HepG2 (cell line): ENCODE measurements at regions not wholly inside any gene's neighbourhood (a gene's known extent, or its start where the extent isn't known, plus 50 kb on each side); places are given as distances from the start of the nearest gene placed in this dataset.

Experiments
- ATAC-seq: fragments of 200-7000 bp; cut with Tn5 transposase; 3 replicates; pipeline ENCODE4 v1.9.1; 2020; ENCODE audit warnings: mild to moderate bottlenecking, moderate library complexity
- BruUV-seq: library from RNA; stranded (reverse); fragments of 400-500 nt; replicated peaks from 2 replicates; lab custom pipeline; 2021; lab: Mats Ljungman, UMichigan
- CTCF ChIA-PET: fragments of 300-600 bp; formaldehyde crosslinking; extraction: SDS; loops from one replicate; lab custom pipeline; 2021; ENCODE audit warnings: low total read pairs, inconsistent platforms, low intra/inter-chr PET ratio; lab: Yijun Ruan, JAX
- POLR2A ChIA-PET: fragments of 350-600 bp; sonication (Branson Sonifier 250); formaldehyde crosslinking; loops from one replicate; lab custom pipeline; 2020; ENCODE audit warnings: antibody characterized with exemption, inconsistent platforms; lab: Yijun Ruan, JAX
- DNase-seq: peaks from one replicate; pipeline ENCODE4 v3.0.0-alpha.2; 2015; ENCODE audit warnings: low spot score
- FAIRE-seq: peaks from 3 replicates; lab custom pipeline; 2011; peaks lifted over from hg19 to GRCh38; lab: Jason Lieb, UNC
- H2AFZ ChIP-seq: one replicate; pipeline ENCODE4 v1.6.1; 2011; ENCODE audit warnings: low read length, inconsistent platforms
- H3K27ac ChIP-seq: fragments of 300-600 bp; 3 replicates; pipeline ENCODE4 v1.8.0; 2011; ENCODE audit warnings: mixed run types, mild to moderate bottlenecking, mixed read lengths, low read length, inconsistent platforms; ENCODE audit not compliant: insufficient read depth; ENCODE audit errors: extremely low read length
- H3K27me3 ChIP-seq, 2 experiments: fragments of 200-600 bp in 1 of 2; 2 replicates in 1 of 2; 3 replicates in 1 of 2; pipeline versions ENCODE4 v1.6.0 to v1.8.0; 2011; ENCODE audit warnings: low read length in 2 of 2, mild to moderate bottlenecking in 2 of 2, moderate library complexity in 2 of 2, inconsistent platforms in 1 of 2; ENCODE audit not compliant: insufficient read depth in 2 of 2, control insufficient read depth in 1 of 2
- H3K36me3 ChIP-seq, 2 experiments: fragments of 200-600 bp in 1 of 2; replicated peaks in 1 of 2; 2 replicates in 1 of 2; 3 replicates in 1 of 2; pipeline versions ENCODE4 v1.5.1 to v1.8.0; 2011; ENCODE audit warnings: low read length in 2 of 2, inconsistent platforms in 1 of 2; ENCODE audit not compliant: insufficient read depth in 2 of 2, control insufficient read depth in 1 of 2
- H3K4me1 ChIP-seq: 2 replicates; pipeline ENCODE4 v1.5.1; 2012; ENCODE audit warnings: low read length, inconsistent platforms; ENCODE audit not compliant: insufficient read depth
- H3K4me2 ChIP-seq: 2 replicates; pipeline ENCODE4 v1.6.0; 2011; ENCODE audit warnings: low read depth, low read length, inconsistent platforms
- H3K4me3 ChIP-seq, 3 experiments: fragments of 200-600 bp in 1 of 3; sonication (generic), shearing (Covaris generic) in 1 of 3; replicated peaks in 1 of 3; 2 replicates each; pipeline ENCODE4 v1.5.1; 2011 to 2016; ENCODE audit warnings: low read length in 3 of 3, inconsistent platforms in 2 of 3, low read depth in 2 of 3, mild to moderate bottlenecking in 2 of 3, control low read depth in 1 of 3, mixed read lengths in 1 of 3; ENCODE audit not compliant: insufficient read depth in 1 of 3
- H3K79me2 ChIP-seq: one replicate; pipeline ENCODE4 v1.6.1; 2011; ENCODE audit warnings: low read length, inconsistent platforms; ENCODE audit not compliant: insufficient read depth
- H3K9ac ChIP-seq: 2 replicates; pipeline ENCODE4 v1.6.0; 2011; ENCODE audit warnings: mild to moderate bottlenecking, low read depth, low read length, inconsistent platforms; ENCODE audit not compliant: insufficient read depth
- H3K9me3 ChIP-seq: 2 replicates; pipeline ENCODE4 v1.5.1; 2012; ENCODE audit warnings: mild to moderate bottlenecking, low read length
- H4K20me1 ChIP-seq: 2 replicates; pipeline ENCODE4 v1.6.0; 2011; ENCODE audit warnings: inconsistent platforms, mild to moderate bottlenecking, low read length, moderate library complexity; ENCODE audit not compliant: insufficient read depth
- ARNT ChIP-seq: fragments of 450-650 bp; IDR thresholded peaks from 2 replicates; pipeline ENCODE4 v1.6.1; 2017
- ASH2L ChIP-seq: fragments of 300-600, 200-600 bp; sonication (generic); IDR thresholded peaks from 2 replicates; pipeline ENCODE4 v1.7.0; 2017; ENCODE audit warnings: low read depth, mild to moderate bottlenecking, moderate library complexity, mixed read lengths, low read length; ENCODE audit not compliant: insufficient read length
- HHEX ChIP-seq: IDR thresholded peaks from 2 replicates; pipeline ENCODE4 v1.6.1; 2016; ENCODE audit warnings: control low read depth
- HIC2 ChIP-seq: sonication (generic); formaldehyde crosslinking; IDR thresholded peaks from 2 replicates; pipeline ENCODE4 v1.9.0; 2022; ENCODE audit warnings: low read depth, missing genetic modification reagents
- PAWR ChIP-seq: sonication (generic); formaldehyde crosslinking; IDR thresholded peaks from 2 replicates; pipeline ENCODE4 v1.4.0; 2020; ENCODE audit warnings: missing genetic modification reagents, mild to moderate bottlenecking, borderline replicate concordance
- THAP8 ChIP-seq: sonication (generic); formaldehyde crosslinking; IDR thresholded peaks from 2 replicates; pipeline ENCODE4 v1.5.1; 2020; ENCODE audit warnings: missing genetic modification reagents, mild to moderate bottlenecking, borderline replicate concordance
- WGBS: methylation state at CpG from one replicate; pipeline ENCODE4 v1.1.6; 2017; ENCODE audit warnings: low lambda C conversion rate; 5-methylcytosine and 5-hydroxymethylcytosine counted together
- in situ Hi-C: cut with HindIII; loops from 2 replicates; pipeline ENCODE4 v1.10.0; 2017; ENCODE audit warnings: low pct_unique_long_range_greater_than_20kb; ENCODE audit not compliant: extremely low pct_ligation_motif_present
- intact Hi-C: fragments of 100-400 bp; cut with micrococcal nuclease; formaldehyde crosslinking; loops from one replicate; pipeline ENCODE4 v1.10.0; 2022; ENCODE audit not compliant: unreplicated experiment

DNA sequence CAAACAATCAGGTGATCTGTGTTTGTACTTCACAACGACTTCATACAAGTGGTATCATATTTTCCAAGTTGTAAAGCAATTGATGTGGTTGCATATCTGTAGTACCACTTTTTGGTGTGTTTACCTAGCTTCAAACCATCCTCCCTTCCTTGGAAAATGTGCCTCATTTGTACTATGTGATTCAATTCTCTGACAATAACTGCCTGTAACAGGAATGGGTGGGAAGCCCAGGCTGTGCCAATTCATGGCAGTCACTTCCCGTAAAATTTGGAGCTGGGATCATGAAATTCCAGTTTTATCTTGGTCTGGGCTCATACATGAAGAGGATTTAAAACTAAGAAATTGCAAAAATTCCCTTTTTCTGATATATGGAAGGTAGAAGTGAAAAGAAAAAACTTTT, 250.1 kb downstream of the DIO2 start:
- POLR2A ChIA-PET, result no interaction called here
- no peak for FAIRE-seq

More for the DNA sequence above, 250.1 kb downstream of the DIO2 start:
- Histone ChIP-seq H4K20me1 (no peaks in the 10 kb centered on the region), H3K36me3 (no peaks in the 10 kb centered on the region), H3K4me3 (no peak overlapping the region), H3K4me2 (no peak overlapping the region), H3K4me1 (no peaks in the 10 kb centered on the region), H3K27me3 (no peaks in the 10 kb centered on the region), H3K9me3 (peaks cover 91% of the 10 kb centered on the region), H2AFZ (no peak overlapping the region), H3K9ac (no peak overlapping the region), H3K79me2 (no peaks in the 10 kb centered on the region), H3K27ac (no peak overlapping the region)
- in situ Hi-C loops (no loop called here), intact Hi-C loops (no loop called here)
- TF ChIP-seq THAP8 (CRISPR knock-in tag), result no peak
- no peak for TF ChIP-seq ARNT
- TF ChIP-seq HHEX (CRISPR knock-in tag), result no peak
- TF ChIP-seq ASH2L, result no peak
- no peak for TF ChIP-seq HIC2 (CRISPR knock-in tag)
- no peak for TF ChIP-seq PAWR (CRISPR knock-in tag)
- ATAC-seq (no peak), DNase-seq (no peak)
- CTCF ChIA-PET, result no interaction called here
- whole genome bisulfite sequencing, result 10% methylated on average over 2 of the region's 2 CpGs
- no TSS peak for BruUV-seq
